ENCODE measurements at regions not wholly inside any gene's neighbourhood (a gene's known extent, or its start where the extent isn't known, plus 50 kb on each side); places are given as distances from the start of the nearest gene placed in this dataset.

GRCh38 chr17:70752966-70753467, 583.7 kb downstream of the KCNJ2 start:
- DNase-seq: no peak

DNA sequence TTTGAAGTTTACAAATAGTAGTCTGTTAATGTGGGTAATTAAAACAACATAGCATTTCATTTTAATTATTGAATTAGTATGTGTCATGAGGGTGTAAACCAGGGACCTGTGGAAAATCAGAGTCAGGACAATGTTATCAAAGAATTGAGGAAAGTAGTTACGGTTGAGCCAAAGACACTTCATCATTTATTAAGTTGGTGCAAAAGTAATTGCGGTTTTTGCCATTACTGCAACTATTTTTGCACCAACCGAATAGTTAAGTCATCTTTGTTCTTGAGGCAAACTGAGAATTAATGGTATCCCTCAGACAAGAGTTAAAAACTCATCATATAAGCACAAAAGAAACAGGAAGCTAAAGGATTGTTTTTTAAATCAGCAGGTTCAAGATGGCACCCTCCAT, 593.7 kb downstream of the KCNJ2 start:
- no peak for DNase-seq

GRCh38 chr17:70767102-70767701, 597.9 kb downstream of the KCNJ2 start:
- DNase-seq: no peak

GRCh38 chr17:70769956-70770355, 600.6 kb downstream of the KCNJ2 start:
- no peak for DNase-seq

DNA sequence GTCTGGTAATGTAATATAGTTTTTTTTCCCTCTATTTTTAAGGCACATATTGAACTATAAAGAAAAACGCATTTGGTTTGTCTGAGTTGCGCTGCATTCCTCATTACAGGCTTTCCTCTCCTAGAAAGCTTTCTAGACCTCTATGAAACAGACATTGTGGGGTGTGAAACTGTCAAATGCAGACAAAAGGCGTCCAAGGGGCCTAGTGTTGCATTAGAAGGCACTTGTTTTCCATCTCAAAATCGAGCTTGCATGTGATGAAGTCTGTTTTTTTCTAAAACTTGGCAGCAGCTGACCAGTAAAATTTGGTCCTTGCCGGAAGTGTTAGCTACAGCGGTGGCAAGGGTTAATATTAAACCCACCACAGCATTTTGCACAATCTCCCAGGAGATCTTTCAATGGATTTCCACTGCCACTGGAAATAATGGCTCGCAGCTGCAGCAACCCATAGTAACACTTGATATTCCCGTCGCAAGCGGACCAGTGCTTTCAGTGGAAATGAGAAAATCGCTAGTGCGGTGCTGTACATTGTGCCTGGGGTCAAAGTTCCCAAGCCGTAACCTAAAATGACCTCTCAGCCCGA, 602.6 kb downstream of the KCNJ2 start:
- DNase-seq: no peak

DNA sequence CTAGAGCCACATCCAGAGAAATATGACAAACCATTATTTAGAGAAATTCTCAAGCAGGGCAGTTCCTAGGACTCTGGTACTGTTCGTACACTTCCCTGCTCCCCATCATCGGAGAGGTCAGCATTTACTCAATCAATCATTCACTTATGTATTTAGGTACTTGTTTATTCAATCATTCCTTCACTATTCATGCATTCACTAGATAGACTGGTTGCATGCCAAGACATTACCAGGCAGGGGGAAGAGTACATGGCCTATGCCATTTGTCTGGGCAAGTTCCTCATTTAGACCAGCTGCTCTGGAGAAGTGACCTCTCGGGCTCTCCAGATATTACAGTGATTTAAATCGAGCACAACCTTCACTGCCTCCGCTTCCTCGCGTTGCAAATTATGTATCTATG, 603.4 kb downstream of the KCNJ2 start:
- DNase-seq: no peak

GRCh38 chr17:70773258-70773657, 603.9 kb downstream of the KCNJ2 start:
- no peak for DNase-seq

GRCh38 chr17:70774339-70775117, 605.2 kb downstream of the KCNJ2 start:
- DNase-seq: no peak

- no peak for DNase-seq
Observed at GRCh38 chr17:70775679-70776078, 606.3 kb downstream of the KCNJ2 start.

DNA sequence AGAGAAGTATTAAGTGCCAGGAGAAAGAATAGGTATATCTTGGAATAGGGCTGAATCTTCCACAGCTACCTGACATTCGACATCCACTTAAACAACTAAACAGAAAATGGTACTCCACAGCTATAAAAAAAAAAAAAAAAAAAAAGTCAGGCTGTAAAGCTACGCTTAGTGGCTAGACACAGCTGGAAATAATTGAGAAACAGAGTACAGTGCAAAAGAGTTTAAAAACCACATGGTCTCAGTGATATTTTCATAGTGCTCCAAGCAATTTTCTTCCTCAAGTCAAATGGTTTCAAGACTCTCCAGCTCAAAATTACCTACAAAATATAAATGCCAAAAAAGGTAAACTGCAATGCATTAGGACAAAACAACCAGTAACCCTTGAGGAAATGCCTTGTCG, 607.1 kb downstream of the KCNJ2 start:
- no peak for DNase-seq

- no peak for DNase-seq
Observed at GRCh38 chr17:70780031-70780430, 610.7 kb downstream of the KCNJ2 start.

GRCh38 chr17:70786081-70786480, 616.7 kb downstream of the KCNJ2 start:
- no peak for DNase-seq

DNA sequence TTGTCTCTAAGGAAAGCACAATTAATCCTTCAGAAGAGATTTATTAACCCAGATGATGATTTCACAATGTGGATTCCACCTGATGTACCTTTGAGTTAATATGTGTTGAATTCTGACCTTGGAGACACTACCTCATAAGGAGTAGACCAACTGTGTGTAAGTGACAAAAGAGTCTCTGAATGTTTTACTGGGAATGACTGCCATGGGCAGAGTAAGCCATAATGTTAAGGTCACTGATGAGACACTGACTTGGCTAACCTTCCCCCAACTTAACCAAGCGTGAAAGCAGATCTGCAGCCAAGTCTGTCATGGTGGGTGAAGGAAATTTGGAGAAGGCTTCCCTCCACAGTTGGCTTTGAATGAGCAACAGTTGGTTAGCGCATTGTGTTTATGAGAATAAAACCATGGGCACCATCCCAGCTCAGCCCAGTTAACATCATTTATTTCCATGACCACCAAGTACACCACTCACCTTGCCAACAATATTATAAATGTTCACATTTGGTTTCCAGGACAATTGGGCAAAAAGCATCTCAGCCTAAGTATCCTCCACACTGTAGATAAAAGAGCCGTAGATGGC, 618.5 kb downstream of the KCNJ2 start:
- DNase-seq: no peak

- no peak for DNase-seq
Observed at GRCh38 chr17:70791748-70792443, 622.6 kb downstream of the KCNJ2 start.

- no peak for DNase-seq
Observed at GRCh38 chr17:70794738-70795137, 625.4 kb downstream of the KCNJ2 start.

- no peak for DNase-seq
Observed at GRCh38 chr17:70795620-70796019, 626.3 kb downstream of the KCNJ2 start.

DNA sequence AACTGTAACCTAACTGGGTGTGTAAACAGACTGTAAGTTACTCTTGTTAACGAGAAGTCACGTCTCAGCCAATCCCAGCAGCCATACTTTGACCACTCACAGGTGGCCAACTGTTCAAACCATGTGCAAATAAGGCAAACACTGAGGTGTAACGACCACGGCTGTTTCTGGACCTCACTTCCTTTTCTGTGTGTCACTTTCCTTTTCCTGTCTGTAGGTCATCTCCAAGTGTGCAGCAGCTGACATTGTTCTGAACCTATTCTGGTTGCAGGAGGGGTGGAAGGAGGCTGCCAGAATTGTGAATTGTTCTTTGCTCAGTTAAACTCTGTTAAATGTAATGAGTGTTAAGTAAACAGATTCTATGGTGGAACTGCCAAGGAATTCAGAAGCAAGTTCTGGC, 627.4 kb downstream of the KCNJ2 start:
- no peak for DNase-seq

DNA sequence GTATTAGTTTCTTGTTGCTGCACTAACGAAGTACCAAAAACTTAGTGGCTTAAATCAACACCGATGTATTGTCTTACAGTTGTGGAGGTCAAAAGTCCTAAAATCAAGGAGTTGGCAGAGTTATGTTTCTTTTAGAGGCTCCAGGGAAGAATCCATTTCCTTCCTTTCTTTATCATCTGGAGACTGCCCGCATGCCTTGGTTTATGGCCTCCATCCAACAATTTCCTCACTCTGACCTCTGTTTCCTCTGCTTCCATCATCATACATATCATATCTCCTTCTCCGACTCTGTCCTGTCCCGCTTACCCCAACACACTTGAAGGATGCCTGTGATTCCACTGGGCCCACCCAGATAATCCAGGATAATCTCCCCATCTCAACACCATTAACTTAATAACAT, 627.8 kb downstream of the KCNJ2 start:
- DNase-seq: no peak

DNA sequence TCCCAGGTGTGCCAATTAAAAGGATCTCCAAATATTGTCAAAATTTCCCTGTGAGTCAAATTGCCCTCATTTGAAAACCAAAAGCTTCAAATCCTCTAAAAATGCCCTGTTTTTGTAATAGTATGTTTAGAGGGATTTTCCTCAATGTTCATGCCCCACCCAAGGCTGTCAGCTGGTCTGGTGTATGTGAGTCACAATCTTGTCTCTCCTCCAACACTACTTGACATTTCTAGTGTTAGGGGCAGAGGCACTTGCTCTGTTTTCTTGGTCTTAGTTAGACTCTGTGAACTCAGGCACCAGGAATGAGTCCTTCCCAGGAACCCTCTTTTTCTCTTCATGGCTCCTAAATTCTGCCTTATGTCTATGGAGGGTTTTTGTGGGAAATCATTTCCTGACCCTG, 634.8 kb downstream of the KCNJ2 start:
- no peak for DNase-seq

DNA sequence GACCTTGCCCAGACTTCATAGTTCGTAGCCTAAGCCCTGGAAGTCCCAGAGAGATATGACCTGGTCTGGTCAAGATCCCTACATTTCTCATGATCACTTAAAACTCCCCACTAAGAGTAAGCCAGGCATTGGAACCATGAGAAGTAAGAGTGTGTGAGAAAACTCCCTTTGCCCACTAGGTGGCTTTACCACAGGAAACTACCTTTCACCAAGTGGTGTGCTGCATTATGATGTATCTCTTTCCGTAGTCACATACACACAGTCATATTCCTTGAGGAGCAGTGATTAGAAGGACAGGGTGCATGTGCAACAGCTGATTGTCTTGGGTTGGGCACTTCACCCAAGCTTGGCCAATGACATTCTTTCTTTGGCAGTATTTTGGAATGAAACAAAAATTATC, 639.3 kb downstream of the KCNJ2 start:
- DNase-seq: no peak

DNA sequence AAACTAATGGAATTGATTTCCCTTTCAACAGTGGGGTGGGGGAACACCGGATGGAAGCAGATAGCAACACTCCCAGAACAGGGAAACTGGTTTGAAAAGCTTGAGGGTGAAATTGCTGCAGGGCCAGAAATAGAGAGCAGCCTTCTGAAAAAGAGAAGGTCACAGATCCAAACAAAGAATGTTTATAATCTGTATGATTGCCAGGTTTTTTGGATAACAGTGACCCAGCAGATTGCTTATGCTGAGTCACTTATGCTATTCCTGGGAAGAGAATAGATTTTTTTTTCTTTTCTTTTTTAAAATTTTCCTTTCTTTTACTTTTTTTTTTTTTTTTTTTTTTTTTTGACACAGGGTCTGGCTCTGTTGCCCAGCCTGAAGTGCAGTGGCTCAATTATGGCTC, 641.3 kb downstream of the KCNJ2 start:
- no peak for DNase-seq

DNA sequence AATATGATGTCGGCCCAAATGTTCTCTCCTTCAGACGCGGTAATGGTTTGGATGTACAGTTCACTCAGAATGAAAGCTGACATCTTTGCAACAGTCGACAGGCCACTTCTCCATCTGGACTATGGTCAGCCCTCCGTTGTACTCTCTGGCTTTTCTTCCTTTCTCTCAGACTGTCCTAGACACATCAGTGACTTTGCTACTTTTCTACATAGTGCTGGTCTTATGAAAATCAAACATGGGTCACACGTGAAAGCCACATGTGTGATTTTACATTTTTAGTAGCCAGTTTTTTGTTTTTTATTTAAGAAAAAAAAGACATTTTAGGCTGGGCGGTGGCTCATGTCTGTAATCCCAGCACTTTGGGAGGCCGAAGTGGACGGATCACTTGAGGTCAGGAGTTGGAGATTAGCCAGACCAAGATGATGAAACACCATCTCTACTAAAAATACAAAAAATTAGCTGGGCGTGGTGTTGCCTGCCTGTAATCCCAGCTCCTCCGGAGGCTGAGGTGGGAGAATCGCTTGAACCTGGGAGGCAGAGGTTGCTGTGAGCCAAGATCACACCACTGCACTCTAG, 644.1 kb downstream of the KCNJ2 start:
- no peak for DNase-seq

DNA sequence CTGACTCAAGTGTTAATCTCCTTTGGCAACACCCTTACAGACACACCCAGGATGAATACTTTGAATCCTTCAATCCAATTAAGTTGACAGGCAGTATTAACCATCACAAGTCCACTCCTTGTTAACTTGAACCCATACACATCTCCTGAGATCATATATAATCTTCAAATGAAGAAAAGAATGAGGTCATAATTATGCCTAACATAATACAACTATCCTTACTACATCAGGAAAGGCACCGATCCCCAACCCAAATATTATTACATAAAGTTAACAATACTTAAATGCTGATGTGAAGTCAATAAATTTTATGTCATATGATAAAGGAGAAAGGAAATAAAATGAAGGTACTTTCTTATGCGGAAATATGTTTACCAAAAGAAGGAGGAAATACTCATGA, 649.9 kb downstream of the KCNJ2 start:
- DNase-seq: no peak

Measured in CD4-positive, alpha-beta T cell treated with Interleukin-4 for 1 hour (primary cell).